Endodermal cell (in vitro differentiated cells): ENCODE measurements at regions not wholly inside any gene's neighbourhood (a gene's known extent, or its start where the extent isn't known, plus 50 kb on each side); places are given as distances from the start of the nearest gene placed in this dataset.

ENCODE experiments used
- DNase-seq: peaks from one replicate; pipeline ENCODE4 v3.0.0-alpha.2; 2017
- H3K27ac ChIP-seq: 2 replicates; pipeline ENCODE4 v1.5.1; 2013; ENCODE audit warnings: mild to moderate bottlenecking, low read depth, low read length, moderate library complexity
- H3K27me3 ChIP-seq: 2 replicates; pipeline ENCODE4 v1.6.1; 2013; ENCODE audit warnings: mild to moderate bottlenecking, low read length, moderate library complexity; ENCODE audit not compliant: insufficient read depth, control insufficient read depth, poor library complexity, severe bottlenecking
- H3K36me3 ChIP-seq: 2 replicates; pipeline ENCODE4 v1.7.0; 2013; ENCODE audit warnings: mild to moderate bottlenecking, low read length, moderate library complexity; ENCODE audit not compliant: control insufficient read depth, insufficient read depth
- H3K4me1 ChIP-seq: one replicate; pipeline ENCODE4 v1.7.0; 2013; ENCODE audit warnings: low read length; ENCODE audit not compliant: control insufficient read depth, insufficient read depth
- H3K4me3 ChIP-seq: 2 replicates; pipeline ENCODE4 v1.5.1; 2013; ENCODE audit warnings: mild to moderate bottlenecking, low read length, moderate library complexity
- H3K9ac ChIP-seq: 2 replicates; pipeline ENCODE4 v1.6.1; 2013; ENCODE audit warnings: mild to moderate bottlenecking, low read length, moderate library complexity; ENCODE audit not compliant: poor library complexity, severe bottlenecking; ENCODE audit errors: extremely low read depth
- H3K9me3 ChIP-seq: 2 replicates; pipeline ENCODE4 v1.6.1; 2013; ENCODE audit warnings: mild to moderate bottlenecking, low read length, moderate library complexity; ENCODE audit not compliant: control insufficient read depth
- H3K27ac Mint-ChIP-seq: 2 replicates; pipeline ENCODE4 v1.8.0; 2020; ENCODE audit warnings: mixed read lengths
- H3K27me3 Mint-ChIP-seq: 2 replicates; pipeline ENCODE4 v1.8.0; 2021; ENCODE audit warnings: mild to moderate bottlenecking, mixed read lengths; ENCODE audit not compliant: insufficient read depth
- H3K36me3 Mint-ChIP-seq: 2 replicates; pipeline ENCODE4 v1.8.0; 2020; ENCODE audit warnings: low read depth, mixed read lengths
- H3K4me1 Mint-ChIP-seq: 2 replicates; pipeline ENCODE4 v1.8.0; 2020; ENCODE audit warnings: mixed read lengths
- H3K4me3 Mint-ChIP-seq: 2 replicates; pipeline ENCODE4 v1.8.0; 2020; ENCODE audit warnings: mild to moderate bottlenecking, moderate library complexity, mixed read lengths
- H3K9me3 Mint-ChIP-seq: 2 replicates; pipeline ENCODE4 v1.8.0; 2020; ENCODE audit warnings: mild to moderate bottlenecking, mixed read lengths
- WGBS, 2 experiments: methylation state at CpG; one replicate each; pipeline versions ENCODE4 v1.1.5 to v1.1.7; 2013; ENCODE audit warnings: missing lambda C conversion rate in 2 of 2, mixed read lengths in 1 of 2; ENCODE audit not compliant: insufficient coverage in 1 of 2, insufficient read length in 1 of 2; 5-methylcytosine and 5-hydroxymethylcytosine counted together
- TF ChIP-seq, protein P1 (sequence below): fragments of 200-600 bp; sonication (generic); conservative IDR thresholded peaks from 2 replicates; pipeline ENCODE4 v1.5.0; 2021; ENCODE audit warnings: antibody characterized with exemption, mild to moderate bottlenecking

DNA sequence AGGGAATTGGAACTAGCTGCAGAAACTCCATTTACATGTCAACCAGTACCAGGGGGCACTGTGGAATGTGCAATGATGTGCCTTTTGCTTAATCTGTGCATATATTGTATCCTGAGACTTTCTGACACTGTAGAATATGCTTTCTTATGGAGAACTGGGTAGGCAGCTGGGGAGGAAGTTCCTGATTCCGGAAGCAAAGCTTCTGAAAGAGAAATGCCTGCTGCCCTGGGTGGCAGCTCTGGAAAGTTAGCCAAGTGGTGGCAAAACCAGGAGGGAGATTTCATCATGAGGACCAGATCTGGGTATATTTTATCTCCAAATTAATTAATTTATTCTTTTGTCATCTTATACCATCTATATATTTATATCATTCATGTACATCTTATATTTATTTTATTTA, 116.7 kb downstream of the XCL2 start:
- no peaks in the 10 kb centered on the region for H3K27me3 ChIP-seq
- DNase-seq, result no peak
- H3K27ac Mint-ChIP-seq, result no peak overlapping the region
- H3K9me3 ChIP-seq, result no peaks in the 10 kb centered on the region
- TF ChIP-seq, protein P1, sequence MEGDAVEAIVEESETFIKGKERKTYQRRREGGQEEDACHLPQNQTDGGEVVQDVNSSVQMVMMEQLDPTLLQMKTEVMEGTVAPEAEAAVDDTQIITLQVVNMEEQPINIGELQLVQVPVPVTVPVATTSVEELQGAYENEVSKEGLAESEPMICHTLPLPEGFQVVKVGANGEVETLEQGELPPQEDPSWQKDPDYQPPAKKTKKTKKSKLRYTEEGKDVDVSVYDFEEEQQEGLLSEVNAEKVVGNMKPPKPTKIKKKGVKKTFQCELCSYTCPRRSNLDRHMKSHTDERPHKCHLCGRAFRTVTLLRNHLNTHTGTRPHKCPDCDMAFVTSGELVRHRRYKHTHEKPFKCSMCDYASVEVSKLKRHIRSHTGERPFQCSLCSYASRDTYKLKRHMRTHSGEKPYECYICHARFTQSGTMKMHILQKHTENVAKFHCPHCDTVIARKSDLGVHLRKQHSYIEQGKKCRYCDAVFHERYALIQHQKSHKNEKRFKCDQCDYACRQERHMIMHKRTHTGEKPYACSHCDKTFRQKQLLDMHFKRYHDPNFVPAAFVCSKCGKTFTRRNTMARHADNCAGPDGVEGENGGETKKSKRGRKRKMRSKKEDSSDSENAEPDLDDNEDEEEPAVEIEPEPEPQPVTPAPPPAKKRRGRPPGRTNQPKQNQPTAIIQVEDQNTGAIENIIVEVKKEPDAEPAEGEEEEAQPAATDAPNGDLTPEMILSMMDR, result no peak
- H3K4me1 ChIP-seq, result no peaks in the 10 kb centered on the region
- H3K9ac ChIP-seq, result no peak overlapping the region
- peaks cover 6% of the 10 kb centered on the region for H3K4me1 Mint-ChIP-seq
- H3K27ac ChIP-seq, result no peak overlapping the region
- 86 to 98% methylated on average over 1 of the region's 1 CpG for WGBS, 2 experiments
- H3K27me3 Mint-ChIP-seq, result no peaks in the 10 kb centered on the region
- no peak overlapping the region for H3K4me3 ChIP-seq
- H3K4me3 Mint-ChIP-seq, result no peak overlapping the region
- H3K9me3 Mint-ChIP-seq, result no peaks in the 10 kb centered on the region
- H3K36me3 Mint-ChIP-seq, result no peaks in the 10 kb centered on the region
- no peaks in the 10 kb centered on the region for H3K36me3 ChIP-seq

DNA sequence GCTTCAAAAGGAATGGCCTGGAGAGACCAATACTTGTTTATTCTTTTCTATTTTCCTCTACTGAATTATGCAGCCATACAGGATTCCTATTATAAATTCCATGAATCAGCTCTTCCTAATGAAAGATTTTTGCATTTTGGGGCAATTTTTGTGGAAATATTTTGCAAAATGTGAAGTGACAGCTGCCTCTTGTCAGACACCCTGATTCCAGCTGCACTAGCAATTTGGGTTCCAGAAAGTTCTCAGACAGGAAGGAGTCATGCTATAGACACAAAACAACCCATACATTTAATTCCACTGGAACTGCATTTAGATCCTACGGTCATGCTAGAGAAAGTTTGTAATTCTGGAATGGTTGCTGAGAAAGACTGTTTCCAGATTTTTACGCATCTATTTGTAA, 119.5 kb downstream of the XCL2 start:
- 77 to 97% methylated on average over 2 of the region's 2 CpGs for WGBS, 2 experiments
- no peaks in the 10 kb centered on the region for H3K36me3 Mint-ChIP-seq
- Histone ChIP-seq H3K27me3 (no peaks in the 10 kb centered on the region), H3K9me3 (no peaks in the 10 kb centered on the region), H3K27ac (no peak overlapping the region), H3K4me1 (no peaks in the 10 kb centered on the region), H3K36me3 (no peaks in the 10 kb centered on the region), H3K4me3 (no peak overlapping the region), H3K9ac (no peak overlapping the region)
- H3K4me3 Mint-ChIP-seq, result no peak overlapping the region
- DNase-seq, result no peak
- no peak overlapping the region for H3K27ac Mint-ChIP-seq
- TF ChIP-seq, protein P1, result no peak
- no peaks in the 10 kb centered on the region for H3K9me3 Mint-ChIP-seq
- peaks cover 10% of the 10 kb centered on the region for H3K4me1 Mint-ChIP-seq
- H3K27me3 Mint-ChIP-seq, result no peaks in the 10 kb centered on the region

DNA sequence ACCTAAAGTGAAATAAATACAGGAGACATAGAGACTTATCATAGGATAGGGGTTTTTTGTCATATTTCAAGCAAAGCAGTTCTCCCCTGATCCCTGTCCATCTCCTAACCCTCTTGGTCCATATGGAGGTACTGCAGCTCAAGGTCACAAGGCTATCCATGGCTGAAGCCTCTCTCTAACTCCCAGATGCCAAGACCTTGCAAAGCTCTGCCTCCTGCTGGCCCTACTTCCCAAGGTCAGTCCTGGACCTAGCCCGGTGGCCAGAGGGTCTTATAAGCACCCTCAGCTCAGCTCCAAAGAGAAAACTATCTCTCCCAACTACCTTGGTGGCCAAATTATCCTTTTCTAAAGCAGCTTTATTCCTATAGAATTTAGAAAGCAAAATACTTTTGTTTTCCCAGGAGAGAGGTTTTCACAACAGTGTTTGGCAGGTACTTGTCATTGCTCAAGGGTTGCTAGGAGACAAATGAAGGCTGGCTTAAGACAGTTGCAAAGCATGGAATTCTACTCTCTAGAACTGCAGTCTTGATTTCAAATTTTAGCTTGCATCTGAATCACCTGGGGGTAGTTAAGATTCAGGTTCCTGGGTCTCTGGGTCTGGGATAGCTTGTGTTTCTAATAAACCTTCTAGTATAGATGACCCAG, 121.5 kb downstream of the XCL2 start:
- H3K27me3 ChIP-seq, result no peaks in the 10 kb centered on the region
- no peak overlapping the region for H3K4me3 ChIP-seq
- Mint-ChIP-seq H3K4me1 (peaks cover 5% of the 10 kb centered on the region), H3K9me3 (no peaks in the 10 kb centered on the region), H3K4me3 (no peak overlapping the region), H3K27ac (no peak overlapping the region), H3K27me3 (no peaks in the 10 kb centered on the region), H3K36me3 (peaks cover 2% of the 10 kb centered on the region)
- TF ChIP-seq, protein P1, result peak; percentile 61
- H3K36me3 ChIP-seq, result no peaks in the 10 kb centered on the region
- 95% methylated on average over 1 of the region's 1 CpG; no CpG with 5 or more reads in 1 of the 2 experiments for WGBS, 2 experiments
- no peaks in the 10 kb centered on the region for H3K9me3 ChIP-seq
- DNase-seq, result peak; percentile 62
- no peak overlapping the region for H3K9ac ChIP-seq
- H3K4me1 ChIP-seq, result no peaks in the 10 kb centered on the region
- H3K27ac ChIP-seq, result no peak overlapping the region
